WTC11 (cell line): ENCODE measurements at regions not wholly inside any gene's neighbourhood (a gene's known extent, or its start where the extent isn't known, plus 50 kb on each side); places are given as distances from the start of the nearest gene placed in this dataset.

Experiments used
- ATF2 ChIP-seq: sonication (generic); formaldehyde crosslinking; IDR thresholded peaks from 2 replicates; pipeline ENCODE4 v1.8.1; 2022; ENCODE audit warnings: low read depth, missing genetic modification reagents, borderline replicate concordance
- NFYB ChIP-seq: sonication (generic); formaldehyde crosslinking; conservative IDR thresholded peaks from 2 replicates; pipeline ENCODE4 v1.8.0; 2022; ENCODE audit warnings: low read depth, missing genetic modification reagents
- ZNF232 ChIP-seq: sonication (generic); formaldehyde crosslinking; IDR thresholded peaks from 2 replicates; pipeline ENCODE4 v1.8.0; 2022; ENCODE audit warnings: mild to moderate bottlenecking, missing genetic modification reagents
- ZNF281 ChIP-seq: sonication (generic); formaldehyde crosslinking; IDR thresholded peaks from 2 replicates; pipeline ENCODE4 v1.8.0; 2023; ENCODE audit warnings: mild to moderate bottlenecking, missing genetic modification reagents
- ZNF423 ChIP-seq: fragments of 250-450 bp; sonication (Bioruptor Pico); IDR thresholded peaks from 2 replicates; pipeline ENCODE4 v2.1.2; 2022; ENCODE audit warnings: mild to moderate bottlenecking, moderate library complexity
- ZNF512 ChIP-seq: sonication (generic); formaldehyde crosslinking; IDR thresholded peaks from 2 replicates; pipeline ENCODE4 v1.8.1; 2022; ENCODE audit warnings: missing genetic modification reagents, borderline replicate concordance
- TF ChIP-seq, protein P1 (sequence below): fragments of 200-600 bp; IDR thresholded peaks from 2 replicates; pipeline ENCODE4 v1.8.0; 2022; ENCODE audit warnings: antibody characterized with exemption
- TF ChIP-seq, protein P2 (sequence below): sonication (generic); formaldehyde crosslinking; IDR thresholded peaks from 2 replicates; pipeline ENCODE4 v1.8.0; 2022; ENCODE audit warnings: mild to moderate bottlenecking, missing genetic modification reagents

- TF ChIP-seq, protein P1, sequence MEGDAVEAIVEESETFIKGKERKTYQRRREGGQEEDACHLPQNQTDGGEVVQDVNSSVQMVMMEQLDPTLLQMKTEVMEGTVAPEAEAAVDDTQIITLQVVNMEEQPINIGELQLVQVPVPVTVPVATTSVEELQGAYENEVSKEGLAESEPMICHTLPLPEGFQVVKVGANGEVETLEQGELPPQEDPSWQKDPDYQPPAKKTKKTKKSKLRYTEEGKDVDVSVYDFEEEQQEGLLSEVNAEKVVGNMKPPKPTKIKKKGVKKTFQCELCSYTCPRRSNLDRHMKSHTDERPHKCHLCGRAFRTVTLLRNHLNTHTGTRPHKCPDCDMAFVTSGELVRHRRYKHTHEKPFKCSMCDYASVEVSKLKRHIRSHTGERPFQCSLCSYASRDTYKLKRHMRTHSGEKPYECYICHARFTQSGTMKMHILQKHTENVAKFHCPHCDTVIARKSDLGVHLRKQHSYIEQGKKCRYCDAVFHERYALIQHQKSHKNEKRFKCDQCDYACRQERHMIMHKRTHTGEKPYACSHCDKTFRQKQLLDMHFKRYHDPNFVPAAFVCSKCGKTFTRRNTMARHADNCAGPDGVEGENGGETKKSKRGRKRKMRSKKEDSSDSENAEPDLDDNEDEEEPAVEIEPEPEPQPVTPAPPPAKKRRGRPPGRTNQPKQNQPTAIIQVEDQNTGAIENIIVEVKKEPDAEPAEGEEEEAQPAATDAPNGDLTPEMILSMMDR, result no peak
- no peak for TF ChIP-seq ATF2 (CRISPR knock-in tag)
- TF ChIP-seq NFYB (CRISPR knock-in tag), result no peak
- TF ChIP-seq ZNF423 (CRISPR knock-in tag), result no peak
- TF ChIP-seq ZNF281 (CRISPR knock-in tag), result no peak
- no peak for TF ChIP-seq ZNF512
- TF ChIP-seq, protein P2, sequence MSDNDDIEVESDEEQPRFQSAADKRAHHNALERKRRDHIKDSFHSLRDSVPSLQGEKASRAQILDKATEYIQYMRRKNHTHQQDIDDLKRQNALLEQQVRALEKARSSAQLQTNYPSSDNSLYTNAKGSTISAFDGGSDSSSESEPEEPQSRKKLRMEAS (CRISPR knock-in tag), result no peak
- no peak for TF ChIP-seq ZNF232
Observed at GRCh38 chr12:71262466-71262865, 104.7 kb upstream of the TSPAN8 start.
